ENCODE measurements at regions not wholly inside any gene's neighbourhood (a gene's known extent, or its start where the extent isn't known, plus 50 kb on each side); places are given as distances from the start of the nearest gene placed in this dataset.

DNA sequence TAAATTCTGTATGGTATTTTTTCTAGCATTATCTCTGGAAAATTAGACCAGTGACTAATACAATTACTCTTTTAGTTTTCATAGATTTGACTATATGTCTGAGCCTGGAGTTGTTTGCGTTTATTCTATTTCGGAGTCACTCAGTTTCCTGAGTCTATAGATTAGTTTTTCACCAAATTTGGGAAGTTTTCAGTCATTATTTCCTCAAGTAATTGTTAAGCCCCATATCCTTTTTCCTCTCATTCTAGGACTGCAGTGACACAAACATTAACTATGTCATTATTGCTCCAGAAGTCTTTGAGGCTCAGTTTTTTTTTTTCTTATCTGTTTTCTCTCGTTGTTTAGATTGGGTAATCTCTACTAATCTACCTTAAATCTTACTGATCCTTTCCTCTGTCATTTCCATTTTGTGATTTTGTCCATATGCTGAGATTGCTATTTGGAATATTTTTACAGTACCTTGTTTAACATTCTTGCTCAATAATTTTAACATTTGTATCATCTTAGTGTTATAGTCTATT, 886.2 kb downstream of the LTN1 start:
- no peaks in the 10 kb centered on the region for H3K4me1 Mint-ChIP-seq (ENCODE audit: low read depth, unreplicated experiment)
- Histone ChIP-seq H3K27ac (ENCODE audit: low read depth, low read length) (no peak overlapping the region), H4K20me1 (ENCODE audit: insufficient read depth, low read length) (no peaks in the 10 kb centered on the region), H3K4me1 (ENCODE audit: insufficient read depth, low read length) (no peaks in the 10 kb centered on the region), H3K9me3 (ENCODE audit: insufficient read depth, low read depth, low read length) (no peaks in the 10 kb centered on the region), H3K79me2 (ENCODE audit: insufficient read depth, low read length) (no peaks in the 10 kb centered on the region), H3K9ac (ENCODE audit: low read length) (no peak overlapping the region), H3K27me3 (ENCODE audit: insufficient read depth, low read length) (no peaks in the 10 kb centered on the region), H3K4me2 (ENCODE audit: low read length) (no peak overlapping the region), H2AFZ (ENCODE audit: low read depth, low read length) (no peak overlapping the region), H3K4me3 (ENCODE audit: insufficient read depth, low read depth, low read length) (no peak overlapping the region), H3K36me3 (ENCODE audit: insufficient read depth, low read length) (no peaks in the 10 kb centered on the region)
- H3K27ac Mint-ChIP-seq (ENCODE audit: unreplicated experiment) = no peak overlapping the region
- peaks cover 2% of the 10 kb centered on the region for H3K9me3 Mint-ChIP-seq (ENCODE audit: unreplicated experiment)
- H3K4me3 Mint-ChIP-seq (ENCODE audit: unreplicated experiment) = no peak overlapping the region
- no peaks in the 10 kb centered on the region for H3K27me3 Mint-ChIP-seq (ENCODE audit: low read depth, unreplicated experiment)
- FAIRE-seq = no peak
- H3K36me3 Mint-ChIP-seq (ENCODE audit: low read depth, unreplicated experiment) = no peaks in the 10 kb centered on the region
- no peak for DNase-seq (ENCODE audit: low read depth)
- no peak for TF ChIP-seq EZH2 (IDR thresholded peaks at IDR 0.05; ENCODE audit: insufficient read depth, low read length)
- TF ChIP-seq, protein P1, sequence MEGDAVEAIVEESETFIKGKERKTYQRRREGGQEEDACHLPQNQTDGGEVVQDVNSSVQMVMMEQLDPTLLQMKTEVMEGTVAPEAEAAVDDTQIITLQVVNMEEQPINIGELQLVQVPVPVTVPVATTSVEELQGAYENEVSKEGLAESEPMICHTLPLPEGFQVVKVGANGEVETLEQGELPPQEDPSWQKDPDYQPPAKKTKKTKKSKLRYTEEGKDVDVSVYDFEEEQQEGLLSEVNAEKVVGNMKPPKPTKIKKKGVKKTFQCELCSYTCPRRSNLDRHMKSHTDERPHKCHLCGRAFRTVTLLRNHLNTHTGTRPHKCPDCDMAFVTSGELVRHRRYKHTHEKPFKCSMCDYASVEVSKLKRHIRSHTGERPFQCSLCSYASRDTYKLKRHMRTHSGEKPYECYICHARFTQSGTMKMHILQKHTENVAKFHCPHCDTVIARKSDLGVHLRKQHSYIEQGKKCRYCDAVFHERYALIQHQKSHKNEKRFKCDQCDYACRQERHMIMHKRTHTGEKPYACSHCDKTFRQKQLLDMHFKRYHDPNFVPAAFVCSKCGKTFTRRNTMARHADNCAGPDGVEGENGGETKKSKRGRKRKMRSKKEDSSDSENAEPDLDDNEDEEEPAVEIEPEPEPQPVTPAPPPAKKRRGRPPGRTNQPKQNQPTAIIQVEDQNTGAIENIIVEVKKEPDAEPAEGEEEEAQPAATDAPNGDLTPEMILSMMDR (IDR thresholded peaks at IDR 0.05; ENCODE audit: insufficient read depth, low read depth, low read length) = no peak

DNA sequence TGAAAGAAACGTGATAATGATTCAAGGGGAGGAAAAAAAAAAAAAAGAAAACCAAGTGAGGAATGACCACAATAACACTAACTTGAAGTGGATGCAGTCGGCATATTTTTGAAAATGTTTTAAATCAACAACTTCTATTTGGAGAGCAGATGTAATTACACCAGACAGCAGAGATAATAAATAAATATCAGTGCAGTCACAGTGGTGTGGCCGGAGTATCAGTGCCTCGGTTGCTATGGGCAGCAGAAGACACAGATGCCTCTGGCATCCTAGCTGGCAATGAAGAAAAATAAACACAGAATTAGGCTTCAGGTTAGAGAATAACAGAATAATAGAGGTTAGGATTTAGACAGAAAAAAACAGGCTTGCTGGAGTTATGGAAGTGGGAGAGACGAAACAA, 888.3 kb downstream of the LTN1 start:
- no peak overlapping the region for H2AFZ ChIP-seq (ENCODE audit: low read depth, low read length)
- no peak overlapping the region for H3K27ac ChIP-seq (ENCODE audit: low read depth, low read length)
- H3K4me3 Mint-ChIP-seq (ENCODE audit: unreplicated experiment) = no peak overlapping the region
- no peak overlapping the region for H3K27ac Mint-ChIP-seq (ENCODE audit: unreplicated experiment)
- H3K9me3 ChIP-seq (ENCODE audit: insufficient read depth, low read depth, low read length) = no peaks in the 10 kb centered on the region
- no peak overlapping the region for H3K4me3 ChIP-seq (ENCODE audit: insufficient read depth, low read depth, low read length)
- no peaks in the 10 kb centered on the region for H3K79me2 ChIP-seq (ENCODE audit: insufficient read depth, low read length)
- no peak overlapping the region for H3K4me2 ChIP-seq (ENCODE audit: low read length)
- H3K4me1 Mint-ChIP-seq (ENCODE audit: low read depth, unreplicated experiment) = no peaks in the 10 kb centered on the region
- H3K9me3 Mint-ChIP-seq (ENCODE audit: unreplicated experiment) = no peaks in the 10 kb centered on the region
- H3K27me3 ChIP-seq (ENCODE audit: insufficient read depth, low read length) = no peaks in the 10 kb centered on the region
- TF ChIP-seq, protein P1 (IDR thresholded peaks at IDR 0.05; ENCODE audit: insufficient read depth, low read depth, low read length) = no peak
- TF ChIP-seq EZH2 (IDR thresholded peaks at IDR 0.05; ENCODE audit: insufficient read depth, low read length) = no peak
- DNase-seq (ENCODE audit: low read depth) (no peak), FAIRE-seq (no peak)
- no peaks in the 10 kb centered on the region for H3K4me1 ChIP-seq (ENCODE audit: insufficient read depth, low read length)
- H3K27me3 Mint-ChIP-seq (ENCODE audit: low read depth, unreplicated experiment) = no peaks in the 10 kb centered on the region
- no peaks in the 10 kb centered on the region for H3K36me3 ChIP-seq (ENCODE audit: insufficient read depth, low read length)
- H4K20me1 ChIP-seq (ENCODE audit: insufficient read depth, low read length) = no peaks in the 10 kb centered on the region
- no peaks in the 10 kb centered on the region for H3K36me3 Mint-ChIP-seq (ENCODE audit: low read depth, unreplicated experiment)
- no peak overlapping the region for H3K9ac ChIP-seq (ENCODE audit: low read length)

DNA sequence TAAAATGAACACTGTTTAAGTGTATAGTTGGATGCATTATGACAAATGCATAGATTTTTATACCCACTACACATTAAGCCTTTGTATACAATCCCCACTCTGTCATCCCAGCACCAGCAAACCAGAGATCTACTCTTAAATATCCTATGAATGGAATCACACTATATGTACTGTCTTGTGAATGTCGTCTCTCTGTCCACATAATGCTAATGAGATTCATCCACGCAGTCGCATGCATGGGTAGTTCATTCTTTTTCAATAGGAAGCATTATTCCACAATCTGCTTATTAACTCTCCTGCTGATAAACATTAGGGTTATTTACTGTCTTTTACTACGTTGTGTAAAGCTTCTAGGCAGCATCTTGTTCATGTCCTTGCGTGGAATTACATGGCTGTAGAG, 892.3 kb downstream of the LTN1 start:
- no peak overlapping the region for H2AFZ ChIP-seq (ENCODE audit: low read depth, low read length)
- H3K4me3 ChIP-seq (ENCODE audit: insufficient read depth, low read depth, low read length) = no peak overlapping the region
- H4K20me1 ChIP-seq (ENCODE audit: insufficient read depth, low read length) = no peaks in the 10 kb centered on the region
- FAIRE-seq = no peak
- H3K4me1 ChIP-seq (ENCODE audit: insufficient read depth, low read length) = no peaks in the 10 kb centered on the region
- Mint-ChIP-seq H3K27ac (ENCODE audit: unreplicated experiment) (no peak overlapping the region), H3K27me3 (ENCODE audit: low read depth, unreplicated experiment) (no peaks in the 10 kb centered on the region), H3K36me3 (ENCODE audit: low read depth, unreplicated experiment) (no peaks in the 10 kb centered on the region), H3K4me1 (ENCODE audit: low read depth, unreplicated experiment) (no peaks in the 10 kb centered on the region), H3K9me3 (ENCODE audit: unreplicated experiment) (peaks cover 2% of the 10 kb centered on the region), H3K4me3 (ENCODE audit: unreplicated experiment) (no peak overlapping the region)
- H3K27me3 ChIP-seq (ENCODE audit: insufficient read depth, low read length) = no peaks in the 10 kb centered on the region
- no peak overlapping the region for H3K27ac ChIP-seq (ENCODE audit: low read depth, low read length)
- no peaks in the 10 kb centered on the region for H3K79me2 ChIP-seq (ENCODE audit: insufficient read depth, low read length)
- H3K4me2 ChIP-seq (ENCODE audit: low read length) = no peak overlapping the region
- no peaks in the 10 kb centered on the region for H3K36me3 ChIP-seq (ENCODE audit: insufficient read depth, low read length)
- no peaks in the 10 kb centered on the region for H3K9me3 ChIP-seq (ENCODE audit: insufficient read depth, low read depth, low read length)
- no peak for TF ChIP-seq EZH2 (IDR thresholded peaks at IDR 0.05; ENCODE audit: insufficient read depth, low read length)
- TF ChIP-seq, protein P1 (IDR thresholded peaks at IDR 0.05; ENCODE audit: insufficient read depth, low read depth, low read length) = no peak
- DNase-seq (ENCODE audit: low read depth) = no peak
- H3K9ac ChIP-seq (ENCODE audit: low read length) = no peak overlapping the region
